Bronchial epithelial cell (primary cell): ENCODE measurements at regions not wholly inside any gene's neighbourhood (a gene's known extent, or its start where the extent isn't known, plus 50 kb on each side); places are given as distances from the start of the nearest gene placed in this dataset.
A peak's percentile ranks its signal among the peaks of the same experiment; 100 is the strongest.

Source experiments
- DNase-seq: peaks from one replicate; pipeline ENCODE4 v3.0.0-alpha.2; 2010; ENCODE audit warnings: low read depth
- FAIRE-seq: peaks from 2 replicates; lab custom pipeline; 2011; peaks lifted over from hg19 to GRCh38; lab: Jason Lieb, UNC
- H3K27me3 ChIP-seq: 2 replicates; pipeline ENCODE4 v1.5.1; 2011; ENCODE audit warnings: low read length; ENCODE audit not compliant: control insufficient read depth, insufficient read depth
- H3K36me3 ChIP-seq: 2 replicates; pipeline ENCODE4 v1.5.1; 2011; ENCODE audit warnings: low read length; ENCODE audit not compliant: control insufficient read depth, insufficient read depth
- H3K4me3 ChIP-seq: 2 replicates; pipeline ENCODE4 v1.5.1; 2011; ENCODE audit warnings: mild to moderate bottlenecking, low read depth, low read length, control low read depth
- CTCF ChIP-seq: IDR thresholded peaks from 2 replicates; pipeline ENCODE4 v1.5.1; 2011; ENCODE audit warnings: mild to moderate bottlenecking, moderate library complexity, low read length, control low read depth, inconsistent platforms; ENCODE audit not compliant: insufficient read depth, severe bottlenecking

- no peak for TF ChIP-seq CTCF
- no peak overlapping the region for H3K4me3 ChIP-seq
- DNase-seq (no peak), FAIRE-seq (no peak)
- H3K36me3 ChIP-seq = no peaks in the 10 kb centered on the region
- no peaks in the 10 kb centered on the region for H3K27me3 ChIP-seq
These were observed 622.1 kb downstream of the IGSF11 start for GRCh38 chr3:118412503-118412902.

GRCh38 chr3:118425272-118425837 lies 609.3 kb downstream of the IGSF11 start:
- no peak for FAIRE-seq
- TF ChIP-seq CTCF = no peak

GRCh38 chr3:118433825-118434224 lies 600.8 kb downstream of the IGSF11 start:
- FAIRE-seq (no peak), DNase-seq (no peak)
- no peak for TF ChIP-seq CTCF
- H3K36me3 ChIP-seq = no peaks in the 10 kb centered on the region
- H3K27me3 ChIP-seq = no peaks in the 10 kb centered on the region
- H3K4me3 ChIP-seq = no peak overlapping the region

More at GRCh38 chr3:118425272-118425837, 609.3 kb downstream of the IGSF11 start:
- no peaks in the 10 kb centered on the region for H3K36me3 ChIP-seq
- no peaks in the 10 kb centered on the region for H3K27me3 ChIP-seq
- H3K4me3 ChIP-seq = no peak overlapping the region
- DNase-seq = peak; percentile 65

GRCh38 chr3:118435851-118436350 lies 598.7 kb downstream of the IGSF11 start:
- H3K4me3 ChIP-seq = no peak overlapping the region
- DNase-seq (no peak), FAIRE-seq (no peak)
- no peak for TF ChIP-seq CTCF
- H3K27me3 ChIP-seq = no peaks in the 10 kb centered on the region
- H3K36me3 ChIP-seq = no peaks in the 10 kb centered on the region

GRCh38 chr3:118436697-118437262 lies 597.9 kb downstream of the IGSF11 start:
- DNase-seq (no peak), FAIRE-seq (no peak)
- Histone ChIP-seq H3K36me3 (no peaks in the 10 kb centered on the region), H3K4me3 (no peak overlapping the region), H3K27me3 (no peaks in the 10 kb centered on the region)
- TF ChIP-seq CTCF = no peak

GRCh38 chr3:118445036-118445435 lies 589.6 kb downstream of the IGSF11 start:
- no peak for TF ChIP-seq CTCF
- FAIRE-seq (peak; percentile 80), DNase-seq (no peak)
- Histone ChIP-seq H3K27me3 (no peaks in the 10 kb centered on the region), H3K4me3 (no peak overlapping the region), H3K36me3 (no peaks in the 10 kb centered on the region)
